B cell (primary cell): ENCODE measurements at regions not wholly inside any gene's neighbourhood (a gene's known extent, or its start where the extent isn't known, plus 50 kb on each side); places are given as distances from the start of the nearest gene placed in this dataset.

ENCODE experiments used
- CTCF ChIP-seq: fragments of 200-600 bp; IDR thresholded peaks from one replicate; pipeline ENCODE4 v1.8.0; 2022; ENCODE audit warnings: antibody characterized with exemption, mild to moderate bottlenecking
- EZH2 ChIP-seq: IDR thresholded peaks from 2 replicates; pipeline ENCODE4 v1.6.1; 2012; ENCODE audit warnings: borderline replicate concordance, low read depth, mild to moderate bottlenecking, moderate library complexity, low read length; ENCODE audit not compliant: insufficient read depth, poor library complexity, severe bottlenecking

- TF ChIP-seq CTCF: no peak
- no peak for TF ChIP-seq EZH2
Measured at GRCh38 chr9:103649086-103649485, 445.0 kb upstream of the SMC2 start.
